HG03342 (cell line): ENCODE measurements at regions not wholly inside any gene's neighbourhood (a gene's known extent, or its start where the extent isn't known, plus 50 kb on each side); places are given as distances from the start of the nearest gene placed in this dataset.
"Not testable (repeated sequence)": the region's sequence is repeated elsewhere in the genome, so short reads cannot be mapped to it uniquely, and the experiment has no call there.

ENCODE experiments used
- ATAC-seq: cut with Tn5 transposase; IDR thresholded peaks from one replicate; pipeline ENCODE4 v1.9.1; 2021; ENCODE audit warnings: mild to moderate bottlenecking, moderate library complexity; ENCODE audit not compliant: unreplicated experiment

DNA sequence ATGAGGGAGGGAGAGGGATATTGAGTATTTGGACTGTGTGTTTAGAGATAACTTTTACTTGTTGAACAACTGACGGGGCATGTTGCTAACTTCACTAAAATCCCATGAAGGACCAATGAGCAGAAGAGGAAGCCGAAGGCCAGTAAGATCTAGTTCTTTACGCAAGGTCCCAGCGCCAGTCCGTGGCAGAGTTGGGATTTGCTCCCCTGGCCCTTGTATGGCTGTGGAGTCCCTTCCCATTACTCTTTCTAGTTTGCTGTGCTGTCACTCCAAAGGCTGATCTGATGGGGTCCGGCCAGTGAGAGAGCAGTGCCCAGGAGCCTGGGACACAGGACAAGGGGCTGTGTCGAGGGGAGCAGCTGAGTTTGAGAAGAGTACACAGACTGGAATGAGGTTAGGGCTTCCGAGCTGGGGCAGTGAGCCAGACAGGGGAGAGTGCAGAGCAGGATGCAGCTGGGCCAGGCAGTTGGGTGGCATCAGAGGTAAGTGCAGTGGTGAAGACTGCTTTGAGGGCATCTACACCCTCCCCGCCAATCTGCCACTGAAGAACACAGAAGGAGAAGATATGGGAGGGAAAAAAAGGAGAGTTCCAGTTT is 692.9 kb upstream of the HS6ST1 start:
- ATAC-seq: no peak

GRCh38 chr2:129014432-129014831 is 695.8 kb upstream of the HS6ST1 start:
- no peak for ATAC-seq

DNA sequence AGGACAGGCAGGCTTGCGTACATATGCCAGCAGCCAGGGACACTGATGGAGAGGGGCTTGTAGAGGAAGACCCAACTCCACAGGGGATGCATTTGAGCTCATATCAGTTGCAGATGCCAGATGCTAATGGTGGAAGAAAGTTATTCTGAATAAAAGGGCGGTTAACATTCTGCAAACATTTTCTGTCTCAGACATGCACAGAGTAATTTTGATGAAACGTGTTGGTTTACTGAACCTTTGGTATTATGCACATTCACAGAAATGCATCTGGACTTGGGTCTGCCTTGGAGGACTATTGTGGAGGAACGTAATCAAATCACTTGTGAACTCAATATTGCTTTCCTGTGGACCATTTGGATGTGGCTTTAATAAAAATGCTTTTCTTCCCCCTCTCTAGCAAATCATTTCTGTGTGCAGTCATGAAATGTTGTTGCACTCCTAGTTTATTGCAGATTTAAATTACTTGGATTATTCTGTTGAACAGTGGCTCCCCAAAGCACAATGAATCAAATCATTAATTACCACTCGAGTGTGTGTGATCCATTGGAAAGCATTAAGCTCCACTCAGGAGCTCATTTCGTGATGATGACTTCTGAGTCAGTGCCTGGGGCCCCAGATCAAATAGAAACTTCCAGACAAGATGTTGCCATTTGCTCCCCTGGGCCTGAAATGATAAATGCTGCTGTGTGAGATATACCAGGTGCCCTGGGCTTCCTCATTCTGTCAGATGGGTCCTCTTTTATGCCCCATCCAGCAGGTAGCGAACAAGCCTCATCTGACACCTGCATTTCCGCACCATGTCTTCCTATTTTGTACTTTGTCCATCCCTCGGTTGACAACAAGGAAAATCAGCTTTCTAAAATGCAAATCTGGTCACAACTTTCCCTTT is 697.0 kb upstream of the HS6ST1 start:
- ATAC-seq: no peak

DNA sequence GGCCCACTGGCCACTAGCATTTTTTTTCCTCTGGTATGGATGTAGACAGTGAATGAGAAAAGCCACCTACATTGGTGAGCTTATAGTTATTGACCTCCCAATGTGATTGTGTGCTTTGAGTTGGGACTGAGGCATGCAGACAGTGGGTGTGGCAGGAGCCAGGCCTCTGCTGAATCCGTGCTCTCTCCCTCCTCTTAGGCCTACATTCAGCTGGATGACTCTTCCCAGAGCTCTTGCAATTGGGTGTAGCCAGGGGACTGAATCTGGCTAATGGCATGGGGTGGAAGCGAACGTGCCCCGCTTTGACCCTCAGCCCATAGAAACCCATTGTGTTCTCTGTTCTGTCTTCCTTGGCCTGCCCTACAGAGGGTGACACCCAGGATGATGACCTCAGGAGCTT is 698.3 kb upstream of the HS6ST1 start:
- no peak for ATAC-seq

- no peak for ATAC-seq
Measured at GRCh38 chr2:129024796-129025195, 706.1 kb upstream of the HS6ST1 start.

- no peak for ATAC-seq
Measured at GRCh38 chr2:129035992-129036391, 717.3 kb upstream of the HS6ST1 start.

- ATAC-seq: not testable (repeated sequence)
Measured at GRCh38 chr2:129043677-129044076, 725.0 kb upstream of the HS6ST1 start.

DNA sequence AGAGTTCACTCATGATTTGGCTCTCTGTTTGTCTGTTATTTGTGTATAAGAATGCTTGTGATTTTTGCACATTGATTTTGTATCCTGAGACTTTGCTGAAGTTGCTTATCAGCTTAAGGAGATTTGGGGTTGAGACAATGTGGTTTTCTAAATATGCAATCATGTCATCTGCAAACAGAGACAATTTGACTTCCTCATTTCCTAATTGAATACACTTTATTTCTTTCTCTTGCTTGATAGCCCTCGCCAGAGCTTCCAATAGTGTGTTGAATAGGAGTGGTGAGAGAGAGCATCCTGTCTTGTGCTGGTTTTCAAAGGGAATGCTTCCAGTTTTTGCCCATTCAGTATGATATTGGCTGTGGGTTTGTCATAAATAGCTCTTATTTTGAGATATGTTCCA is 727.8 kb upstream of the HS6ST1 start:
- ATAC-seq: not testable (repeated sequence)

- no peak for ATAC-seq
Measured at GRCh38 chr2:129050101-129050500, 731.4 kb upstream of the HS6ST1 start.

GRCh38 chr2:129055242-129055641 is 736.6 kb upstream of the HS6ST1 start:
- no peak for ATAC-seq

DNA sequence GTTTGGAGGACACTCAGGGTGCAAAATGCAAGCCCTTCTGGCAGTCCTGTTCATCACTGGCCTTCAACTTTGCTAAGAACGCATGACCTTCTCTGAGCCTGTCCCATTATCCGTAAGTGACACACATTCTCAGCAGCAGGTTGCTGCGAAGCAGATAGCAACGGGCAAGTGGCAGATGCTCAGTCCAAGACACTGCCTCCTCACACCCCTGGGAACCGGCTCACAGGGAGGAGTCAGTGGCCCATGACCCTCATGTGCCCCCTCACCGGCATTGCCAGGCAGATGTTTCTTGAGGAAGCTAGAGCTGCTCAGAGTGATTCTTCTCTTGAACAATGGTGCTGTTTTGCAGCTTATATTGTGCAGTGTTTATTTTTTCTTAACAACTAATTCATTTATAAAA is 737.2 kb upstream of the HS6ST1 start:
- no peak for ATAC-seq

- no peak for ATAC-seq
Measured at GRCh38 chr2:129056309-129056958, 737.8 kb upstream of the HS6ST1 start.

- ATAC-seq: no peak
Measured at GRCh38 chr2:129056959-129057317, 738.3 kb upstream of the HS6ST1 start.

GRCh38 chr2:129058981-129059380 is 740.3 kb upstream of the HS6ST1 start:
- ATAC-seq: no peak

GRCh38 chr2:129059476-129059875 is 740.8 kb upstream of the HS6ST1 start:
- no peak for ATAC-seq

GRCh38 chr2:129061069-129061768 is 742.6 kb upstream of the HS6ST1 start:
- no peak for ATAC-seq

DNA sequence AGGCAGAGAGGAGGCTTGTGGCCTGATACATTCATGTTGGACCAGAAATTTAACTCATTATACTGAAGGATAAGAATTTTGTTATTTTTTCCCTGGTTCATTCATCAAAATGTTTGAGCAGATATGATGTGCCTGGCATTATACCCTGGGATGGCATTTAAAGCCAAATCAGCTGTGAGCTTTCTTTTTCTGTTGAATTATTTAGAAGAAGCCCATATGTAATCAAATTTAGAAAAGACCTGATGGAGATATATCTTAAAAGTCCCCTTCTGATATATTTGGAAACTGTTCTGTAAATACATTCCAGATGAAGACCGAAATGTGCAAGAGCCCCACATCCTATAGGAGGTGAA is 743.1 kb upstream of the HS6ST1 start:
- ATAC-seq: no peak

DNA sequence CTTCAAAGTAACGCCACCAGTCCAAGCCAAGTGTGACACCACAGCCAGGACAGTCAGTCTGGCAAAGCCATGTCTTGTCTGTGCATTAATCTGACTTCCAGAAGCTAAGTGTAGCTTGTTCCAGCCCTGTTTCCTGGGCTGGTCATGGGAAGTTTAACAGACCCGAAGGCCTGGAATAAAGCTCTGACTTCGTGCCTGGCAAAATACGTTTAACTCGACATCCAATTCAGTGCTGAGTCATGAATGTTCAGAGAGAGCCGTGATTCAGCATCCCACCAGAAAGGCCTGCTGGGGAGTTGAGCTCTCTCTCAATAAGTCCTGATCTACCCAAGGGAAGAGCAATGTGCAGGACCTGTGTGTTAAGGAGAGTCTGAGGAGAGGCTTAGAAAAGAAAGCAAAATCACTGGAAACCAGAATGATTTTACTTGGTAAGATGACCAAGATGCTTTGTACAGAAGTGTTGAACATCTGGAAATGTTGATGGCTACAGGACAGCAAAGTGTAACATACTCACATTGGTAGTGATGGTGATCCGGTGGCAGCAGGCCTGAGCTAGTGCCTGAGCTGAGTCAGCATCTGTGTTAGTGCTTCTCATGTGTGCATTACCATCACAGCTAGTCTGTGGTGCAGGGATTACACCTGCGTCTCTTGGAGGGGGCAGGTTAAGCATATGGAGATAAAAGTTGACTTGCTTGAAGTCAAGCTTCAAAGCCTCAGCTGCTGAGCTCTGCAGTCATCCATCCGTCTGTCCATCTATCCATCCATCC is 743.7 kb upstream of the HS6ST1 start:
- no peak for ATAC-seq

- ATAC-seq: no peak
Measured at GRCh38 chr2:129067070-129067469, 748.4 kb upstream of the HS6ST1 start.

DNA sequence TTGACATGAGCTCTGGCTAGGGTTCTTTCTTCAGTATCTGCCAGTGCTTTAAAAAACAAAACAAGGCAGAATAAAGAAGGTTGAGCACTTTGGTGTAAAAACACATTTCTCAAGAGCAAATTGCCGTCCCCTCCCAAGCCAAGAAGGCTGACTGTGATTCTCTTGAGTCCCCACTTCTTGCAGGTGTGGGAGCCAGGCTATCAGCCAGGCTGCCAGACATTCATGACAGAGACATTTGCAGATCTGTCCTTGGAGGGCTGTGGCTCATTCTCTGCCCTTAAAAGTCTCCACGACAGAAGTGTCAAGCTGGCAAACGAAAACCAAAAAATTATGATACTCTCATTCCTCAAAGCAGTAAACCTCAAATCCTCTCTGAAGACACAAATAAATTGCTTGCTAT is 749.3 kb upstream of the HS6ST1 start:
- no peak for ATAC-seq

DNA sequence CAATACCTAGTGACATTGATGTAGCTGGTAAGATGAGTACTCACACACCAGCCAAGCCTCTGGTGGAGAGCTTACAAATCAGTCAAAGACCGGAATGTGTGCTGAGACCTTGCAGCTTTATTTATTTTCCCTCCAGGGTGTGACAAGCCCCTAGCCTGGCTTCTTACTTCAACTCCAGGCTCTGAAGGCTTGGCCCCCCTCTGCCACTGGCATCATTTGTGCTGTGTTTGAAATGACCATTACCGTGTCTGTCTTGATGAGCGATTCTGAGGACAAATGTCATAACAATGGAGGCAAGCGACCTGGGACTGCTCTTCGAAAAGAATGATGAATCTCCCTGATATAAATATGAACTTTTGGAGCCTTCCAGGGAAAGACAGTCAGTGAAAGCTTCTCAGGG is 749.9 kb upstream of the HS6ST1 start:
- ATAC-seq: no peak
